ENCODE measurements at regions not wholly inside any gene's neighbourhood (a gene's known extent, or its start where the extent isn't known, plus 50 kb on each side); places are given as distances from the start of the nearest gene placed in this dataset.

- H3K4me3 ChIP-seq = no peak overlapping the region
- no peak for ATAC-seq
- 33 to 41% methylated on average over 1 to 3 of the region's 6 CpGs for WGBS, 2 donors (ENCODE audit: low coverage in 1 of 2)
- no peaks in the 10 kb centered on the region for H3K27me3 ChIP-seq
- no peak overlapping the region for H3K27ac ChIP-seq
- peaks cover 0 to 14% (median 0%) of the 10 kb centered on the region in 3 donors for H3K4me1 ChIP-seq
- TF ChIP-seq CTCF (IDR thresholded peaks at IDR 0.05) (no peak), POLR2A (IDR thresholded peaks at IDR 0.05) (no peak), EP300 (IDR thresholded peaks at IDR 0.05) (no peak), POLR2AphosphoS5 (IDR thresholded peaks at IDR 0.05) (no peak)
- no peaks in the 10 kb centered on the region for H3K36me3 ChIP-seq
- no peaks in the 10 kb centered on the region for H3K9me3 ChIP-seq
Measured at GRCh38 chr1:38546636-38547035, 312.9 kb downstream of the RRAGC start.

- H3K4me1 ChIP-seq = no peaks in the 10 kb centered on the region
- WGBS, 2 donors (ENCODE audit: low coverage in 1 of 2) = 75 to 80% methylated on average over 1 to 4 of the region's 4 CpGs
- ATAC-seq = no peak
- H3K4me3 ChIP-seq = no peak overlapping the region
- H3K27ac ChIP-seq = no peak overlapping the region
- no peaks in the 10 kb centered on the region for H3K9me3 ChIP-seq
- no peak for TF ChIP-seq EP300 (IDR thresholded peaks at IDR 0.05)
- peaks cover 19% of the 10 kb centered on the region for H3K27me3 ChIP-seq
- no peaks in the 10 kb centered on the region for H3K36me3 ChIP-seq
Measured at GRCh38 chr1:38541223-38541622, 318.3 kb downstream of the RRAGC start.

GRCh38 chr1:38539931-38540330 is 319.6 kb downstream of the RRAGC start:
- Histone ChIP-seq H3K4me1 (no peaks in the 10 kb centered on the region), H3K4me3 (no peak overlapping the region), H3K9me3 (no peaks in the 10 kb centered on the region), H3K27ac (no peak overlapping the region), H3K36me3 (no peaks in the 10 kb centered on the region), H3K27me3 (peaks cover 32% of the 10 kb centered on the region)
- TF ChIP-seq POLR2A (IDR thresholded peaks at IDR 0.05) (no peak), EP300 (IDR thresholded peaks at IDR 0.05) (no peak), POLR2AphosphoS5 (IDR thresholded peaks at IDR 0.05) (no peak), CTCF (IDR thresholded peaks at IDR 0.05) (no peak)
- ATAC-seq = no peak
- WGBS, 2 donors (ENCODE audit: low coverage in 1 of 2) = 52 to 70% methylated on average over 4 to 6 of the region's 6 CpGs

GRCh38 chr1:38538834-38539233 is 320.7 kb downstream of the RRAGC start:
- Histone ChIP-seq H3K4me1 (no peaks in the 10 kb centered on the region), H3K36me3 (no peaks in the 10 kb centered on the region), H3K4me3 (no peak overlapping the region), H3K9me3 (no peaks in the 10 kb centered on the region), H3K27ac (no peak overlapping the region), H3K27me3 (peaks cover 39% of the 10 kb centered on the region)
- TF ChIP-seq POLR2A (IDR thresholded peaks at IDR 0.05) (no peak), POLR2AphosphoS5 (IDR thresholded peaks at IDR 0.05) (no peak), EP300 (IDR thresholded peaks at IDR 0.05) (no peak), CTCF (IDR thresholded peaks at IDR 0.05) (no peak)
- no peak for ATAC-seq
- WGBS, 2 donors (ENCODE audit: low coverage in 1 of 2) = 58 to 61% methylated on average over 4 of the region's 4 CpGs

GRCh38 chr1:38536089-38536488 is 323.5 kb downstream of the RRAGC start:
- no peaks in the 10 kb centered on the region for H3K4me1 ChIP-seq
- H3K36me3 ChIP-seq = no peaks in the 10 kb centered on the region
- 90 to 100% methylated on average over 3 to 4 of the region's 4 CpGs for WGBS, 2 donors (ENCODE audit: low coverage in 1 of 2)
- H3K27me3 ChIP-seq = peaks cover 39% of the 10 kb centered on the region
- no peaks in the 10 kb centered on the region for H3K9me3 ChIP-seq
- H3K4me3 ChIP-seq = no peak overlapping the region
- H3K27ac ChIP-seq = no peak overlapping the region
- no peak for TF ChIP-seq POLR2A (IDR thresholded peaks at IDR 0.05)
- TF ChIP-seq CTCF (IDR thresholded peaks at IDR 0.05) = no peak
- TF ChIP-seq EP300 (IDR thresholded peaks at IDR 0.05) = no peak
- no peak for TF ChIP-seq POLR2AphosphoS5 (IDR thresholded peaks at IDR 0.05)
- no peak for ATAC-seq
